ENCODE measurements at regions not wholly inside any gene's neighbourhood (a gene's known extent, or its start where the extent isn't known, plus 50 kb on each side); places are given as distances from the start of the nearest gene placed in this dataset.

DNA sequence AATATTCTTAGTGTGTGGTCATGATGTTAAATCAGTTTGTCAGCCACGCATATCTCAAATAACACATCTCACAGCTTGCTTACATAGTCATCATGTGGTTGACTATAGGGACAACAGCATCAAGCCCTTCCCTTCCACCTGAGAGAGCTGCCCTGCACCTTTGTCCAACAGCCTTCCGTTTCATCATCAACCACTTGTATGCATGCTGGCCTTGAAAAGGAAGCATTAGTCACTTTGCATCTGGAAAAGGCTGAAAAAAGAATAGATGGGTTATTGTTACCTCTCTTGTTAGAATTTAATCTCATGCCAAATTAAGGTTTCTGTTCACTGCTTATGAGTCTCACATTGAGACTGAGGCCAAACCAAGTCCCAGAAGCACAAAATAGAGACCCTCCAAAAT is 1586.5 kb upstream of the SEL1L start:
- no peaks in the 10 kb centered on the region for H3K36me3 Mint-ChIP-seq
- H3K4me1 Mint-ChIP-seq = no peaks in the 10 kb centered on the region
- H3K27me3 Mint-ChIP-seq = no peaks in the 10 kb centered on the region
- H3K27me3 ChIP-seq (ENCODE audit: control insufficient read depth, insufficient read depth, low read length) = no peaks in the 10 kb centered on the region
- no peaks in the 10 kb centered on the region for H3K36me3 ChIP-seq (ENCODE audit: control insufficient read depth, insufficient read depth, low read length)
- H3K27ac ChIP-seq (ENCODE audit: insufficient read depth, low read length, poor library complexity, severe bottlenecking) = no peak overlapping the region
- no peaks in the 10 kb centered on the region for H3K9me3 ChIP-seq (ENCODE audit: control insufficient read depth in 2 of 2, low read length in 2 of 2)
- no peak overlapping the region for H3K27ac Mint-ChIP-seq
- no peak overlapping the region for H3K4me3 ChIP-seq (ENCODE audit: low read depth, low read length)
- H3K4me3 Mint-ChIP-seq = no peak overlapping the region
- no peaks in the 10 kb centered on the region for H3K4me1 ChIP-seq (ENCODE audit: control insufficient read depth, insufficient read depth, low read length, poor library complexity, severe bottlenecking)
- no peak for DNase-seq
- H3K9me3 Mint-ChIP-seq = peaks cover 0 to 11% (median 8%) of the 10 kb centered on the region in 7 donors
- no peak for ATAC-seq (ENCODE audit: low read depth in 2 of 2)

DNA sequence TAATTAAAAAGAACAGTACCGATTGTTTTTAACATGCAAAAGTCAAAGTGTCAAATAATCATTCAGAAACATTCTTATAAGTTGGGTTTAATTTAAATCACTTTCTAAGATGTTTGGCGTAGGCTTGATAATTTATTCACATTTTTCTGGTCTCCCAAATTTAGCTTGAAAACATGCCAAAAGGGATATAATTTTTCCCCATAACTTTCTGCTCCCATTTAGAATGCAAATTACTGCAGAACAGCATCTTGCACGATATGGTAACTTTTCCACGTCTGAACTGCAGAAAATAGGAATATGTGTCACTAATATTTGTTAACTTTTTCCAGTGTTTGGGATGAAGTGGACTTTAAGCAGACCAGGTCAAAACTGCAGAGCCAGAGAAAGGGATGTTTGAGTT is 1592.4 kb upstream of the SEL1L start:
- H3K27me3 Mint-ChIP-seq = no peaks in the 10 kb centered on the region
- Histone ChIP-seq H3K4me1 (ENCODE audit: control insufficient read depth, insufficient read depth, low read length, poor library complexity, severe bottlenecking) (no peaks in the 10 kb centered on the region), H3K27ac (ENCODE audit: insufficient read depth, low read length, poor library complexity, severe bottlenecking) (no peak overlapping the region), H3K27me3 (ENCODE audit: control insufficient read depth, insufficient read depth, low read length) (no peaks in the 10 kb centered on the region), H3K36me3 (ENCODE audit: control insufficient read depth, insufficient read depth, low read length) (no peaks in the 10 kb centered on the region), H3K4me3 (ENCODE audit: low read depth, low read length) (no peak overlapping the region), H3K9me3 (ENCODE audit: control insufficient read depth in 2 of 2, low read length in 2 of 2) (peaks cover 0 to 2% of the 10 kb centered on the region in 2 experiments)
- no peaks in the 10 kb centered on the region for H3K36me3 Mint-ChIP-seq
- ATAC-seq (ENCODE audit: low read depth in 2 of 2) = no peak
- H3K27ac Mint-ChIP-seq = no peak overlapping the region
- peaks cover 6 to 21% (median 9%) of the 10 kb centered on the region in 7 donors for H3K9me3 Mint-ChIP-seq
- no peak for DNase-seq
- no peak overlapping the region for H3K4me3 Mint-ChIP-seq
- H3K4me1 Mint-ChIP-seq = no peaks in the 10 kb centered on the region

DNA sequence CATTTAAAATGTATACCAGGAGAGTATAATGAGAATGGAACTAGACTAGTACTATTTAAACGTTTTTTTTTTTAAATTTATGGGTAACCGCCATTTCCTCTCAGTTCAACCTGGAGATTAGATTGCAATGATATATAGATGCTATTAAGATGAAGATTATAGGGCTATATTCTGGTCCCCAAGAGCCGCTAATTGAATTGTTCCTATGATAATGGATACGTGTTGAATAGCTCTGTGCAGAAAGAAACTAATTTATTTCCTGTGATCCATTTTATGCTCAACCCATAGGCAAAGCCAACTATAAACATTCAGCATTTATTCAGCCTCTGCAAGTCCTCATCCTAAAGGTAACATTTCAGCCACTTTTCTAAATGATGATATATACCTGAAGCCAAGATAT is 1595.1 kb upstream of the SEL1L start:
- Mint-ChIP-seq H3K36me3 (no peaks in the 10 kb centered on the region), H3K27me3 (no peaks in the 10 kb centered on the region), H3K27ac (no peak overlapping the region), H3K4me3 (no peak overlapping the region), H3K9me3 (peaks cover 6 to 21% (median 11%) of the 10 kb centered on the region in 7 donors), H3K4me1 (no peaks in the 10 kb centered on the region)
- Histone ChIP-seq H3K4me3 (ENCODE audit: low read depth, low read length) (no peak overlapping the region), H3K4me1 (ENCODE audit: control insufficient read depth, insufficient read depth, low read length, poor library complexity, severe bottlenecking) (no peaks in the 10 kb centered on the region), H3K27ac (ENCODE audit: insufficient read depth, low read length, poor library complexity, severe bottlenecking) (no peak overlapping the region), H3K27me3 (ENCODE audit: control insufficient read depth, insufficient read depth, low read length) (no peaks in the 10 kb centered on the region), H3K36me3 (ENCODE audit: control insufficient read depth, insufficient read depth, low read length) (no peaks in the 10 kb centered on the region), H3K9me3 (ENCODE audit: control insufficient read depth in 2 of 2, low read length in 2 of 2) (peaks cover 0 to 2% of the 10 kb centered on the region in 2 experiments)
- ATAC-seq (ENCODE audit: low read depth in 2 of 2) = no peak
- DNase-seq = no peak

DNA sequence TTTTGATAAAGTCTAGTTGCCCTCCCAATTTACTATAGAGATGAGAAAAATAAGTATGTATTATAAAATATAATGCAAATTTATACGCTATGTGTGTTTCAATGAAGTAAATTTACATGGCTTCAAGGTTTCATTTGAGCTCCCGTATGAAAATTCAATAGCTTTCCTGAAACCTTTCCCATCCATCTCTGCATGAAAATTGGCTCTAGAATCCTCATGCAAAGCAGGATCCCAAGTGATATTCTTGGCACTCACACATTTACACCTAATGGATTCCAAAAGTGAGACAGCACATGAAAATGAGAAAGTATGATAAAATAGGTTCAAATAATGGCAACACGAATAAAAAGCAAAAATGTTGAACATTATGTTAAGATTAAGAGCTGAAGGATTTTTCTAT is 1595.8 kb upstream of the SEL1L start:
- Mint-ChIP-seq H3K4me3 (no peak overlapping the region), H3K27ac (no peak overlapping the region), H3K27me3 (no peaks in the 10 kb centered on the region), H3K36me3 (no peaks in the 10 kb centered on the region), H3K4me1 (no peaks in the 10 kb centered on the region), H3K9me3 (peaks cover 6 to 21% (median 11%) of the 10 kb centered on the region in 7 donors)
- Histone ChIP-seq H3K4me3 (ENCODE audit: low read depth, low read length) (no peak overlapping the region), H3K9me3 (ENCODE audit: control insufficient read depth in 2 of 2, low read length in 2 of 2) (peaks cover 0 to 2% of the 10 kb centered on the region in 2 experiments), H3K27me3 (ENCODE audit: control insufficient read depth, insufficient read depth, low read length) (no peaks in the 10 kb centered on the region), H3K36me3 (ENCODE audit: control insufficient read depth, insufficient read depth, low read length) (no peaks in the 10 kb centered on the region), H3K27ac (ENCODE audit: insufficient read depth, low read length, poor library complexity, severe bottlenecking) (no peak overlapping the region), H3K4me1 (ENCODE audit: control insufficient read depth, insufficient read depth, low read length, poor library complexity, severe bottlenecking) (no peaks in the 10 kb centered on the region)
- DNase-seq (no peak), ATAC-seq (ENCODE audit: low read depth in 2 of 2) (no peak)

DNA sequence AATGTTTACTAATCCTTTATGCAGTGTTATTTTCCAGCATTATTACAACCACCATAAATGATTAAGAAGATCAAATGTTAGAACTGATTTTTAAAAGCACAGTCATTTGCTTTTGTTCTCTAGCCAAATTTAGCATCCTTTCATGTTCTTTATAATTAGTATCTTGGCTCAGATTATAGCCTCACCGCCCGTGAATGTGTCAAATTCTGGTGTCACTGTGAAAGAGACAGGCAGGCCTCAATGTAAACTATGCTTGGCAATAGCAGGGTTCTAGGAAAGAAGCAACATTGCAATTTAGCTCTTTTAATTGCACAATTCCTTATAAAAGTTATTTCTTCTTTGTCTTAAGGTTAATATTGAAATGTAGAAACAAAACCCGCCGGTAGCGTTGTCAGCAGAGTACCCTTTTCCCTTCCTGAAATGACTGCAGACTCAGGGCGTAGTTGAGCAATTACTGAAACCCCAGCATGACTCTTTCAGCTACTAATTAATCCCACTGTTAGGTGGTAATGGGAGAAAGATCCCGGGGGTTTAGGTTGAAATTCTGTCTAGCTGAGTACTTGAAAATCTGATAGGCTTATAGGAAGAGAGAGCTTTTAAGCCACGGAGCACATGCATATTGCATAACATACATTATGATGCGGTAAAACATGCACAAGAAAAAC is 1600.5 kb upstream of the SEL1L start:
- no peaks in the 10 kb centered on the region for H3K36me3 ChIP-seq (ENCODE audit: control insufficient read depth, insufficient read depth, low read length)
- H3K4me3 ChIP-seq (ENCODE audit: low read depth, low read length) = no peak overlapping the region
- ATAC-seq (ENCODE audit: low read depth in 2 of 2) (no peak), DNase-seq (no peak)
- H3K9me3 Mint-ChIP-seq = peaks cover 0 to 10% (median 5%) of the 10 kb centered on the region in 7 donors
- no peaks in the 10 kb centered on the region for H3K4me1 Mint-ChIP-seq
- no peak overlapping the region for H3K27ac ChIP-seq (ENCODE audit: insufficient read depth, low read length, poor library complexity, severe bottlenecking)
- H3K27ac Mint-ChIP-seq = no peak overlapping the region
- H3K27me3 Mint-ChIP-seq = no peaks in the 10 kb centered on the region
- no peaks in the 10 kb centered on the region for H3K4me1 ChIP-seq (ENCODE audit: control insufficient read depth, insufficient read depth, low read length, poor library complexity, severe bottlenecking)
- no peaks in the 10 kb centered on the region for H3K36me3 Mint-ChIP-seq
- no peak overlapping the region for H3K4me3 Mint-ChIP-seq
- no peaks in the 10 kb centered on the region for H3K9me3 ChIP-seq (ENCODE audit: control insufficient read depth in 2 of 2, low read length in 2 of 2)
- no peaks in the 10 kb centered on the region for H3K27me3 ChIP-seq (ENCODE audit: control insufficient read depth, insufficient read depth, low read length)

DNA sequence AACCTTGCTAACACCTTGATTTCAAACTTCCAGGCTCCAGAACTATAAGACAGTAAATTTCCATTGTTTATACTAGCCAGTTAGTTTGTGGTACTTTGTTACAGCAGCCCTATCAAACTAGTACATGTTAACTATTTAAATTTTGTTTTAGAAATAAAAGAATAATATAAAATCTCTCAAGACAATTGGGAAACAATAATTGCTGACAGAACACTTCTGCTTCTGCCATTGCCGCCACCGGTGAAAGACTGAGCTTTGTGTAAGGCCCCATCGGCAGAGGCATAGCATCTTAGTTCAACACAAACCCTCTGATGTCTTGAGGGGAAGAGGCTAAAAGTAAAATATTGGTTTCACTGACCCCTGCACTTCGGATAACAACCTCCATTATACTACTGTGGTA is 1607.1 kb upstream of the SEL1L start:
- H3K4me3 Mint-ChIP-seq = no peak overlapping the region
- DNase-seq = no peak

DNA sequence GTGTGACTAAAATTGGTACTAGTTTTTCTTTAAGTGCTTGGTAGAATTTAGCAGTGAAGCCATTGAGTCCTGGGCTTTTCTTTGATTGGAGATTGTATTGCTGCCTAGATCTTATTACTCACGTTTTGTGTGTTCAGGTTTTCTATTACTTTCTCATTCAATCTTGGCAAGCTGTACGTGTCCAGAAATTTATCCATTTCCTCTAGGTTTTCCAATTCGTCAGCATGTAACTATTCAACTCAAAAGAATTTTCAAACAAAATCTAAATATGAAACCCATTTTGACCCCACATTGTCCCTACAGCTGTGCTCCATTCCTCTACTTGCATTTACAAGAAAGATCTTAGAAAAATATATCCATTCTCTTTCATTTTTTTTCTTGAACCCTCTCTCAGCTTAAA is 1613.4 kb upstream of the SEL1L start:
- peaks cover 7 to 46% (median 12%) of the 10 kb centered on the region in 7 donors for H3K9me3 Mint-ChIP-seq
- H3K4me1 Mint-ChIP-seq = no peaks in the 10 kb centered on the region
- H3K27me3 ChIP-seq (ENCODE audit: control insufficient read depth, insufficient read depth, low read length) = no peaks in the 10 kb centered on the region
- no peak overlapping the region for H3K27ac Mint-ChIP-seq
- no peak overlapping the region for H3K4me3 Mint-ChIP-seq
- H3K4me3 ChIP-seq (ENCODE audit: low read depth, low read length) = no peak overlapping the region
- DNase-seq (no peak), ATAC-seq (ENCODE audit: low read depth in 2 of 2) (no peak)
- H3K36me3 Mint-ChIP-seq = no peaks in the 10 kb centered on the region
- no peaks in the 10 kb centered on the region for H3K36me3 ChIP-seq (ENCODE audit: control insufficient read depth, insufficient read depth, low read length)
- H3K4me1 ChIP-seq (ENCODE audit: control insufficient read depth, insufficient read depth, low read length, poor library complexity, severe bottlenecking) = no peaks in the 10 kb centered on the region
- H3K27ac ChIP-seq (ENCODE audit: insufficient read depth, low read length, poor library complexity, severe bottlenecking) = no peak overlapping the region
- peaks cover 4 to 18% of the 10 kb centered on the region in 2 experiments for H3K9me3 ChIP-seq (ENCODE audit: control insufficient read depth in 2 of 2, low read length in 2 of 2)
- no peaks in the 10 kb centered on the region for H3K27me3 Mint-ChIP-seq

More for the DNA sequence above, 1607.1 kb upstream of the SEL1L start:
- Histone ChIP-seq H3K4me1 (ENCODE audit: control insufficient read depth, insufficient read depth, low read length, poor library complexity, severe bottlenecking) (no peaks in the 10 kb centered on the region), H3K36me3 (ENCODE audit: control insufficient read depth, insufficient read depth, low read length) (no peaks in the 10 kb centered on the region), H3K27me3 (ENCODE audit: control insufficient read depth, insufficient read depth, low read length) (no peaks in the 10 kb centered on the region), H3K4me3 (ENCODE audit: low read depth, low read length) (no peak overlapping the region), H3K9me3 (ENCODE audit: control insufficient read depth in 2 of 2, low read length in 2 of 2) (no peaks in the 10 kb centered on the region), H3K27ac (ENCODE audit: insufficient read depth, low read length, poor library complexity, severe bottlenecking) (no peak overlapping the region)
- ATAC-seq (ENCODE audit: low read depth in 2 of 2) = no peak
- no peaks in the 10 kb centered on the region for H3K27me3 Mint-ChIP-seq
- no peaks in the 10 kb centered on the region for H3K4me1 Mint-ChIP-seq
- H3K27ac Mint-ChIP-seq = no peak overlapping the region
- peaks cover 5 to 25% (median 7%) of the 10 kb centered on the region in 7 donors for H3K9me3 Mint-ChIP-seq
- H3K36me3 Mint-ChIP-seq = no peaks in the 10 kb centered on the region

DNA sequence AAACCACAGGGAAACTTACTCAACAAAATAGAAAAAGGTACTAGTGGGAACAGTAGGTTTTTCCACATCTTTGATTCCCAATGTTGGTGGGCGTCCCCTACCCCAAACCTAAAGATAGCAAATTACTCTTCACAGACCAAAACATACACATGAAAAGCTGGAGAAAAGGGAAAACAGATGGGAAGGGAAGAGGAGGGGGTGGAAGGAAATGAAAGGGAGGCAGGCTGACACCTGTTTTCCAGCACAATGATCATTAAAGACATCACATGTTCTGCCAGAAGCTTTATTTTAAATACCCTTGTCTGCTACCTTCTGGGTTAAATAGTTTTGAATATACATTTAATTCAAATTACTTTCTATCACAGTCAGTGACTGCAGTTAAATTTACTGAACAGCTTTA is 1617.9 kb upstream of the SEL1L start:
- Histone ChIP-seq H3K27ac (ENCODE audit: insufficient read depth, low read length, poor library complexity, severe bottlenecking) (no peak overlapping the region), H3K27me3 (ENCODE audit: control insufficient read depth, insufficient read depth, low read length) (no peaks in the 10 kb centered on the region), H3K36me3 (ENCODE audit: control insufficient read depth, insufficient read depth, low read length) (no peaks in the 10 kb centered on the region), H3K4me3 (ENCODE audit: low read depth, low read length) (no peak overlapping the region), H3K4me1 (ENCODE audit: control insufficient read depth, insufficient read depth, low read length, poor library complexity, severe bottlenecking) (no peaks in the 10 kb centered on the region), H3K9me3 (ENCODE audit: control insufficient read depth in 2 of 2, low read length in 2 of 2) (peaks cover 4 to 18% of the 10 kb centered on the region in 2 experiments)
- Mint-ChIP-seq H3K27ac (no peak overlapping the region), H3K9me3 (peaks cover 7 to 23% (median 11%) of the 10 kb centered on the region in 7 donors), H3K27me3 (no peaks in the 10 kb centered on the region), H3K4me3 (no peak overlapping the region), H3K4me1 (no peaks in the 10 kb centered on the region), H3K36me3 (no peaks in the 10 kb centered on the region)
- ATAC-seq (ENCODE audit: low read depth in 2 of 2) = no peak
- no peak for DNase-seq
